G401.6 (cell line): ENCODE measurements at regions not wholly inside any gene's neighbourhood (a gene's known extent, or its start where the extent isn't known, plus 50 kb on each side); places are given as distances from the start of the nearest gene placed in this dataset.

Experiments
- FAIRE-seq: peaks from 2 replicates; lab custom pipeline; 2012; peaks lifted over from hg19 to GRCh38; lab: Jason Lieb, UNC

- FAIRE-seq = no peak
Measured at GRCh38 chr4:164509951-164510350, 244.0 kb upstream of the SMIM31 start.

GRCh38 chr4:164512124-164512523 lies 241.8 kb upstream of the SMIM31 start:
- FAIRE-seq = no peak

GRCh38 chr4:164514765-164515164 lies 239.2 kb upstream of the SMIM31 start:
- no peak for FAIRE-seq

- no peak for FAIRE-seq
Measured at GRCh38 chr4:164524789-164525188, 229.1 kb upstream of the SMIM31 start.

DNA sequence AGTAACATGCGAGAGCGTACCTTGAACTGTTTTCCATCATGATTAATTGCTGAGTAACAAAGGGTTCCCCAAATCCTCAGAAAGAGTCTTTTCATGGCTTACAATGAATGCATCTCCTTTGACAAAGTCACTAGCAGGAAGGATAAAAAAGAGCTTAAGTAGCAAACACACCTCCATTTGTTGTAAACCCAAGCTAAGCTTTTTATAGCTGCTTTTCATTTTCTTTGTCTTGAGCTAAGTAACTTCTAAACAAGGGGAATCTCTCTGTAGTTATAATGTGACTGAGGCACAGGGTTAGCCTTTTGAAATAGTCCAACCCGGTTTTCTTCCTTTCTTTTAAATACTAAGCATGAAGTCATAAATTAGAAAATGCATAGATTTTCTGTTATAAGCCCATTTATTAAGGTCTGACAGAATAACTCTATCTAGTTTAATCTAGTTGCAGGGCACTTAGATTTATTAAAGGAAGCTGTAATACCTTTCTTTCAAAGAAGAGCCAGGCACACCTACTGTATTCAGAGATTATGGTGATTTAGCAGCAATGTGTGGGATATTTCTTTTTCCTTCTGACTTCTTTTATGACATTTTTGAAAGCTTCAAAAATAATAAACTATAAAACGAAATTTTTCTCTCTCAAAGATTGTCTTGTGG lies 226.9 kb upstream of the SMIM31 start:
- no peak for FAIRE-seq

DNA sequence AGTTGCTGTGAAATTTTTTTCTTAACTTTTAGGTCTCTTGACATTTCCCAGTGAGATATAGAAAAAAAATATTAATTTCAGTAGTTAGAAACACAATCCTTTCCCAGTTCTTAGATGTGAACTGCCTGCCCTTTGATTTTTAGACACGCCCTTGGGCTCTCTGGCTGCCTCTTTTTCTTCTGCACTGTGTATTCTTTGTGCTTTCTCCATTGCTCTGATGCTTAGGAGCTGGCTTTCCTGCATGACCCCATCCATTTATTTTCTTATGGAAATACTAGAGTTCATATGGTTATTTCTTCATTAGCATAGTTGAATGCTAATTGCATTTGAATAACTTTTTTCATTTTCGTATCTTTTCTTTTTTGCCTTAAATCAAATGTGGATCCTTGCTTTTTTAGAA lies 224.9 kb upstream of the SMIM31 start:
- FAIRE-seq = no peak

DNA sequence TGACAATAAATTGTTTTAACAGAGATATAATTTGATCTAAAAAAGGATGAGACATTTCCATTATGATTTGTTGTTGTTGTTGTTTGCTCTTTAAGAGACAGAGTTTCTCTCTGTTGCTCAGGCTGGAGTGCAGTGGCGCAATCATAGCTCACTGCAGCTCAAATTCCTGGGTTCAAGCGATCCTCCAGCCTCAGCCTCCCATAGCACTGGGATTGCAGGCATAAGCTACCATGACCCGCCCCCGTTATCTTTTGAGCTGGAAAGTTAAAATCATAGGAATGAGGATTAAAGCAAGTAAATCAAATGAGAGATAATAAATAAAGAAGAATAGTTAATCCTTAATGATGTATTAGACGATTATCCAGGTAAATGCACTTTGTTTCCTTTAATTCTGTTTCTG lies 224.4 kb upstream of the SMIM31 start:
- no peak for FAIRE-seq

DNA sequence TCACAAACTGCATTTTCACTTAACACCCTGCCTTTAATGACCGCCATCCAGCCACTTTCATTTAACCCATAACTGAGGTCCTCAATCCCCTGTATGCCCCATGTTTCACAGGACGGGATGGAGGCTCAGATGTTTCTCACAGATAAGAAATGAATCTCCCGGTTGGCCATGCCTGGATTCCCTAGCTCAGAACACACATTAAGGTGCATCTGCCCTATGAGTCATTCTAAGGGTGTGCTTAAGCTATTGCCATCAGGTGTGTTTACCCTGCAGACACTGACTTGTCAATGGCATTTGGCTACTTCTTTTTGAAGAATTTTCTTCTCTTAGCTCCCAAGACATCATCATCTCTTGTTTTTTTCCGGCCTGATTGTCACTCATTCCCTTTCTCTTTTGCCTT lies 222.6 kb upstream of the SMIM31 start:
- no peak for FAIRE-seq

- FAIRE-seq = no peak
Measured at GRCh38 chr4:164536814-164537213, 217.1 kb upstream of the SMIM31 start.

DNA sequence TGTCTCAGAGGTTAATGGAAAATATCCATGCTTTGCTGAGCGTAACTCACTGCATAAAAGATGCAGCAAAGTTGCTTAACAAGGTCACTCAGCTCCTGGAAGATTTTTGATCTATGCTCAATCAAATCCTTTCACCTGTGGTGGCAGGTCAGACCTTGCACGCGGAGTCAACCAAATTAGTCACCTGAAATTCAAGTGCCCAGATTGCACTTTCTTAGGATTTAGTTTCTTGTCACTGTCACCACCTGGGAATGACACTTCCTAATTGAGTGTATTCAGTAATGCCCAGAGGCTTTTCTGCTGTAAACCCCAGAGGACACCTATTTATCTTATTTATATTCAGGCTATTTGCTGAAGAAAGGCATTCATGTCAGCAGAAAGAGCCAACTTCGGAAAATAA lies 215.8 kb upstream of the SMIM31 start:
- FAIRE-seq = no peak

- no peak for FAIRE-seq
Measured at GRCh38 chr4:164540987-164541386, 212.9 kb upstream of the SMIM31 start.

- FAIRE-seq = no peak
Measured at GRCh38 chr4:164542431-164542830, 211.5 kb upstream of the SMIM31 start.

GRCh38 chr4:164550989-164551712 lies 202.8 kb upstream of the SMIM31 start:
- no peak for FAIRE-seq

GRCh38 chr4:164551713-164552040 lies 202.3 kb upstream of the SMIM31 start:
- FAIRE-seq = no peak

DNA sequence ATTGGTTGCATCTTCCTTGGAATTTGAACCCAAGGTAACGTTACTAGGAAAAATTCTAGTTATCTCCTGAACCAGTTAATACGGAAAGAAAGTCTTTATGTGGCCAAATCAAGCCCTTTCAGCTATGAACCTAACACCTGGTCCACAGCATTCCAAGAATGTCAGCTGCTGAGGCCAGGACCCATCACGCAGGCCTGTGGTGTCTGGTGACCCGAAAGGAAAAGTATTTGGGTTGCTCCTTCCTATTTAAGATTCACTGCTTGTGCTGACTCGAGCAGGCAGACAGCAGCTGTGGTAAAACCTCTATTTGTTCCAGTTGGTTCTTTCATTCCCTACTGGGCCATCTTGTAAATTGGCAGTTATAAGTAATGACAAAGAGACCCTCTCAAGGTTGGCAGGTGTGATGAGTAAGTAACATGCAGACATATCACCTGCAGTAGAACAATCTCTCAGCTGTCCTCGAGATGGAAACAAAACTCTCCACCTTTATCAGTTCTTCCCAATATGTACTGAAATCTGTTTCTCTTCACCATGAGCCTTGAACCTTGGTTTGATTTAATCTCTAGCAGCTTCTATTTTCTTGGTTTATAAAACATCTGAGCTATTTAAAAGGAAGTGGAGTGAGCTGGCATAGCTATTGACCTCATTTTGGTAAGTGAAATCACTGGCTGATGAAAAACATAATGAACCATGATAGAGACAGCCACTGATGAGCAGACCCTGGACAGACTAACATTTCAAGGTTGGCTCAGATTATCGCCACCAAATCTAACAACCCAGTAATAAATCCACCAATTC lies 182.1 kb upstream of the SMIM31 start:
- FAIRE-seq = no peak

DNA sequence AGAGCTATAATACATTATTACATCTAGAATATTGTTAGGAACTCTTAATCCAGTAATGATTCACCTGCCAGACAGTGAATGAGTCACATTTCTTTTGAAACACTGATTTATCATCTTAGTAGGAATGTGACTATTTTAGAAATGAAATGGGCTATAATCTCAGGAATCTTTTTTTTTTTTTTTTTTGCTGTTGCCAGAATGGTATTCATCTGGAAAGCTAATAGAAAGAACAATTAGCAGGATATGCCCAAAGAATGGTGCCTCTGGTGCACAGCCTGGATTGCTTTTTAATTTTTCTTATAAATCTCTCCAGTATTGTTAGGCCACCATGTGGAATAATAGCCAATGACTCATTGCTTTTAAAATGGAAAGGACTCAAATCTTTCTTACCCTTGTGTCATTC lies 181.1 kb upstream of the SMIM31 start:
- no peak for FAIRE-seq

GRCh38 chr4:164575861-164576260 lies 178.1 kb upstream of the SMIM31 start:
- FAIRE-seq = no peak

DNA sequence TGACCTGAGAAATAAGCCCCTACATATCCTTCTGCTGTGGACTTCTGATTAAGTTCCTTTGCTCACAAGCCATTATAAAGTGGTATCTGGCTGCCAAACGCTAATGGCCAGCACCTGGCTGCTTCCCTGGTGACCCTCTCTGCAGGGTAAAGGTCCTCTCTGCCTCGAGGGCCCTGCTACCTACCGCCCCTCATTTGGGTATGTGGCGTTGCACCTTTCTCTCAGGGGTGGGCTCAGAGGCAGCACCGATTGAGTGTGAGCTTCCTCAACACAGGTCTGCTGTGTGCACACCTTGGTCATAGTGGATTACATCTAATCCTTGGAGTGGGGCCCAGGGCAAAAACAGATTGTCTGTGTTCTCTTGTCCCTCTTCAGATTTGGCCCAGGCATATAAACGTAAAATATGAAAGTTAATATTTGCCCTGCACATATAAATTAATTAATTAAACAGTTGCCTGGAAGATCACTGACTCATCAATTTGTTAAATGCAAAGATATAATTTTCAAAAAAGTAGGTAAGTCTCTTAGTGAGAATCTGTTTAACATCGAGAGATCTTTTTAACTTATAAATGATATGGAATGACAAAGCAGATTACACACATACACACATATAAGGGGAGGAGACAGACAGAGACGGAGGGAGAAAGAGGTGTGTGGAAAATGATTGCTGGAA lies 174.5 kb upstream of the SMIM31 start:
- no peak for FAIRE-seq

- no peak for FAIRE-seq
Measured at GRCh38 chr4:164591666-164592065, 162.3 kb upstream of the SMIM31 start.

DNA sequence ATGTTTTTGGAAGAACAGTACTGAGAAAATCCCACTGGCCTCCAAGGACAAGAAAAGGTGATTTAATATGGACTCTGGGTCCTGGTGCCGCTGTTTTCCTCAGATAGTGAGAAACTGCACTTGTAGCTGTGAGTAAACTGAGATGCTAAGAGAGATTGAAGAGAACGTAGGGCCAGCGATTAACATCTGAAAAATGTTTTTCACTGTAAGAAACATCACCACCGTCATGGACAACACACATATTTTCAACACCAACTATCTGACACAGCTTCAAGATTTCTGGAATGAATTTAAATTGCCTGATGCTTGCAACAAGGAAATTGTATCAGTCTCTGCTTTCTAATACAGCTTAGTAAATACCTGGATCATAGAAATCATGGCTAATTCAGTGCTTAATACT lies 158.2 kb upstream of the SMIM31 start:
- no peak for FAIRE-seq

DNA sequence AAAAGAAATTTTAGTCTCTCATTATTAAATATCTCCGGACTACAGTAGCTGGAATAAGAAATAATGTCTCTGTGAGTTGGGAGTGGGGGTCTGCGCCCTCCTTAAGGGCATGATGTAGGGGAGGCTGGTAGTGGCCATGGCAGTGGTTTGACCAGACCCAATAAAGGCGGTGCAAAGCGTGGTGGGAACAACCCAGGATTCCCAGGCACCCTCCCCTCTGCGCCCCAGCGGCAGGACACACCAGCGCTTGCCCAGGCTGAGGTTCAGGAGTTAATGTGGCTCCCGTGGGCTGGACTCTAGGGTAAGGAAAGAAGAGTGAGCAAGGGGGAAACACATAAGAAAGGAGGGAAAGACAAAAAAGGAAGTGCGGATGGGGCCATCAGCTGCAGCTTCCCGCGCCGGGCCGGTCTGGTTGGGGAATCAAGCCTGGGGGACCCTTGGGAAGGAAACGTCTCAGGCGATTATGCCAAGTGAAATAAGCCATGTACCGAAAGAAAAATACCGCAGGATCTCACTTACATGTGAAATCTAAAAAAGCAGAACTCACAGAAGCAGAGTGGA lies 157.5 kb upstream of the SMIM31 start:
- no peak for FAIRE-seq

DNA sequence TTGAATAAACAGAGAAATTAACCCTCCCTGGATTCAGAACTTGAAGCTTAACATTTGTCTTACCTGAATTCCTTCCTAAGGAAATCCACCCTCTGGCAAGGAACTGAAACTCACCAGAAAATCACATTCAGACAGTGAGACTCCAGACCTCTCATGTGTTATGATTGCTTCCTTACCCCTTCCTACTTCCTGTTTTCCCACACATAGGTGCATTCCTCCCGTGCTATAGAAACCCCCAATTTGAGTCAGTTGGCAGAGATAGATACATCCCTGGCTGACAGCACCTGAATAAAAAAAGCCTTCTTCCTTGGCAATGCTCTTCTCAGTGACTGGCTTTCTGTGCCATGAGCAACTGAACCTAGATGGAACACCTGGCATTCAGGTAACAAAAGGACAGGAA lies 157.0 kb upstream of the SMIM31 start:
- FAIRE-seq = no peak

- no peak for FAIRE-seq
Measured at GRCh38 chr4:164601653-164602052, 152.3 kb upstream of the SMIM31 start.
